ENCODE measurements at regions not wholly inside any gene's neighbourhood (a gene's known extent, or its start where the extent isn't known, plus 50 kb on each side); places are given as distances from the start of the nearest gene placed in this dataset.

DNA sequence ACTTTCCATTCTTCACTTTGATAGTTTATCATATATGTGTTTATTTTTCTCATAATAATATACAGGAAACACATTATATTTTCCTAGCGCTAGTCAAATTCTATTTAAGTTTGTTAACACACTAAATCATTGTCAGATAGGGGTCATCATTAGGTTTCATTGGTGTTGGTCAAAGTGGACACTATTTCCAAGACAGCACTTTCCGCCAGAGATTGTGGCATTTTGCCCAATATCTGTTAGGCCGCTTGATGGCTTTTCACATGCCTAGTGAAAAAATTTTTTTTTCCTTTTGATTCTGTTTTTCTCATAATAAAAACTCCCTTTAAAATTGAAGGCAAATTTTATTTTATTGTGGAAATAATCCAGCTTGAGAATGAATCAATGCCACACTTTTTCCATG is 495.4 kb upstream of the AKR1E2 start:
- H3K4me3 ChIP-seq (ENCODE audit: low read depth, low read length): no peak overlapping the region
- DNase-seq (ENCODE audit: low read depth): no peak
- no peak for TF ChIP-seq CTCF (conservative IDR thresholded peaks at IDR 0.05; ENCODE audit: low read depth, low read length)

GRCh38 chr10:4329225-4329624 is 496.8 kb upstream of the AKR1E2 start:
- no peak for DNase-seq (ENCODE audit: low read depth)
- TF ChIP-seq CTCF (conservative IDR thresholded peaks at IDR 0.05; ENCODE audit: low read depth, low read length): no peak
- H3K4me3 ChIP-seq (ENCODE audit: low read depth, low read length): no peak overlapping the region

DNA sequence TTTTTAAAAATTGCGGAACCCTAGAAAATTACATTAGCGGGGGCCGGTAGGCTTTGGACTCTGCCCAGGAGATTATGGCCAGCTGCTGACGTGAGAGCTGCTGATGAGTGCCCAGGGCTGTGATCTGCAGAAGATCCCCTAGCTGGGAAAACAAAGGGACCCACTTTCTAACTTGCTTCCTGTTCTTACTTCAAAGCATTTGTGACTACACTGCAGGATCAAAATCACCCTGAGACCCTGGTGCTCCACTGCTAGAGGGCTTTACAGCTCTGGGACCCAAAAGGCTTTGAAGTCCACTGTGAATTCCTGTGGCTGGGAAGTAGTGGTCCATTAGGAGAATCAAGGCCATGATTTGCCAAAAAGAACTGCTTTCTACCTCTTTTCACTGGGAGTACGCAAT is 499.4 kb upstream of the AKR1E2 start:
- no peak for DNase-seq (ENCODE audit: low read depth)
- H3K4me3 ChIP-seq (ENCODE audit: low read depth, low read length): no peak overlapping the region
- TF ChIP-seq CTCF (conservative IDR thresholded peaks at IDR 0.05; ENCODE audit: low read depth, low read length): no peak

GRCh38 chr10:4319870-4320367 is 506.1 kb upstream of the AKR1E2 start:
- no peak overlapping the region for H3K4me3 ChIP-seq (ENCODE audit: low read depth, low read length)
- no peak for TF ChIP-seq CTCF (conservative IDR thresholded peaks at IDR 0.05; ENCODE audit: low read depth, low read length)
- no peak for DNase-seq (ENCODE audit: low read depth)

DNA sequence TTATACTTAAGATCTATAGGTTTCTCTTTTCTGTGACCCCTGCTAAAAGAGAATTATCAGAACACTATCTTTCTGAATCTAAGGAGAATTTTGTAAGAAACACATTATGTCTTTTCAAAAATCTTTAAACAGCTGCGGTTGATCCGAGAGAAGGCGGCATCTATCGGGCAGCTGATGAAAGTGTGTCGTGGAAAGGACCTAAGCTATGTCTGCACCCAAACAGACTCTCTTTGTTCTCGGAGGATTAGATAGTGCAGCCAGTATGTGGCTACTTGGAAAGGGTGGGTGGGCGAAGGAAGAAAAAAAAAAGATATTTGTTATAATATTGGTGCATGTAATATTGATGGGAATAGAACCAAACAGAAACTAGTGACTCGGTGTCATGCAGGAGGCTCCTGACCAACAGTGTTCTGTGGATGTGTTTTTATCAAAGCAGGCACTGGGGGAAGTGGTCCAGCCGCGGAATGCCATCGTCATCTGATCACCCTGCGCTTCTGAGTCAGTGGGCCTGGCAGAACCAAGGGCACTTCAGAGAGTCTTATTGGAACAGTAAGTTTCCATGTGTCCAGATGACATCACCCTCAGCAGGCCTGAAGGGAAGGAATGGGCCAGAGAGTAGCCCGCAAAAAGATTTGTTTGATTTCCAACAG is 509.7 kb upstream of the AKR1E2 start:
- peak; percentile 76 for DNase-seq (ENCODE audit: low read depth)
- TF ChIP-seq CTCF (conservative IDR thresholded peaks at IDR 0.05; ENCODE audit: low read depth, low read length): peak; percentile 44
- no peak overlapping the region for H3K4me3 ChIP-seq (ENCODE audit: low read depth, low read length)

- no peak for TF ChIP-seq CTCF (conservative IDR thresholded peaks at IDR 0.05; ENCODE audit: low read depth, low read length)
- no peak overlapping the region for H3K4me3 ChIP-seq (ENCODE audit: low read depth, low read length)
- peak; percentile 85 for DNase-seq (ENCODE audit: low read depth)
These were observed 510.5 kb upstream of the AKR1E2 start for GRCh38 chr10:4315551-4315950.

- no peak for TF ChIP-seq CTCF (conservative IDR thresholded peaks at IDR 0.05; ENCODE audit: low read depth, low read length)
- no peak overlapping the region for H3K4me3 ChIP-seq (ENCODE audit: low read depth, low read length)
- no peak for DNase-seq (ENCODE audit: low read depth)
These were observed 513.0 kb upstream of the AKR1E2 start for GRCh38 chr10:4313051-4313450.
